ENCODE measurements at regions not wholly inside any gene's neighbourhood (a gene's known extent, or its start where the extent isn't known, plus 50 kb on each side); places are given as distances from the start of the nearest gene placed in this dataset.

GRCh38 chr5:143870362-143870761 is 58.4 kb downstream of the HMHB1 start:
- no peak for TF ChIP-seq EZH2phosphoT487 (IDR thresholded peaks at IDR 0.05; ENCODE audit: borderline replicate concordance, low read length)
- no peak for TF ChIP-seq CTCF (conservative IDR thresholded peaks at IDR 0.05; ENCODE audit: low read depth, low read length)

Measured in PC-3 (cell line).